ENCODE measurements at regions not wholly inside any gene's neighbourhood (a gene's known extent, or its start where the extent isn't known, plus 50 kb on each side); places are given as distances from the start of the nearest gene placed in this dataset.

GRCh38 chr4:10185518-10186227 lies 69.1 kb upstream of the WDR1 start:
- TF ChIP-seq CTCF (IDR thresholded peaks at IDR 0.05 in 8 of 11, conservative IDR thresholded peaks at IDR 0.05 in 3 of 11) (no peak), POLR2A (IDR thresholded peaks at IDR 0.05) (no peak), POLR2AphosphoS5 (IDR thresholded peaks at IDR 0.05) (no peak)

Data from spleen (tissue), 7 donors.